Retinal pigment epithelial cell (primary cell): ENCODE measurements at regions not wholly inside any gene's neighbourhood (a gene's known extent, or its start where the extent isn't known, plus 50 kb on each side); places are given as distances from the start of the nearest gene placed in this dataset.

Experiments
- DNase-seq: peaks from one replicate; pipeline ENCODE4 v3.0.0-alpha.2; 2010; ENCODE audit warnings: low read depth
- H3K4me3 ChIP-seq: 2 replicates; pipeline ENCODE4 v1.5.1; 2011; ENCODE audit warnings: mild to moderate bottlenecking, low read length, control low read depth, moderate library complexity
- TF ChIP-seq, protein P1 (sequence below): conservative IDR thresholded peaks from 2 replicates; pipeline ENCODE4 v1.5.1; 2011; ENCODE audit warnings: low read depth, low read length, control low read depth, inconsistent platforms

DNA sequence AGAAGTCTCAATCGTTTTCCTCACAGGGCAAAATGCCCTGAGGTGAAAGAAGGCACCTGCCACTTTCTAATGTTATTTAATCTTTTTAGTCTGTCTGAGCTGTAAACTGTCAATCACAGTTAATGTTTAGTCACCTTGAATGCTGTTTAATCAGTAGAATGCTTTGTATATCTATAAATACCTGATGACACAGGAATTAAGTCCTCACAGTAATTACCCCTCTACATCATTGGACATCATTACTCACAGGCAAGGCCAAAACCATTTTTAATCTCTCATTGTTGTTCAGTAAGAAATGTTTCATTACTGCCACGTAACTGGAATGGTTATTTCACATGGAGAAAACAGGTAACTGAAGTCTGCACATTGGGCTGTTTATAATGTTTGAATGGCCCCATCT, 178.8 kb downstream of the EXOC5 start:
- no peak overlapping the region for H3K4me3 ChIP-seq
- TF ChIP-seq, protein P1, sequence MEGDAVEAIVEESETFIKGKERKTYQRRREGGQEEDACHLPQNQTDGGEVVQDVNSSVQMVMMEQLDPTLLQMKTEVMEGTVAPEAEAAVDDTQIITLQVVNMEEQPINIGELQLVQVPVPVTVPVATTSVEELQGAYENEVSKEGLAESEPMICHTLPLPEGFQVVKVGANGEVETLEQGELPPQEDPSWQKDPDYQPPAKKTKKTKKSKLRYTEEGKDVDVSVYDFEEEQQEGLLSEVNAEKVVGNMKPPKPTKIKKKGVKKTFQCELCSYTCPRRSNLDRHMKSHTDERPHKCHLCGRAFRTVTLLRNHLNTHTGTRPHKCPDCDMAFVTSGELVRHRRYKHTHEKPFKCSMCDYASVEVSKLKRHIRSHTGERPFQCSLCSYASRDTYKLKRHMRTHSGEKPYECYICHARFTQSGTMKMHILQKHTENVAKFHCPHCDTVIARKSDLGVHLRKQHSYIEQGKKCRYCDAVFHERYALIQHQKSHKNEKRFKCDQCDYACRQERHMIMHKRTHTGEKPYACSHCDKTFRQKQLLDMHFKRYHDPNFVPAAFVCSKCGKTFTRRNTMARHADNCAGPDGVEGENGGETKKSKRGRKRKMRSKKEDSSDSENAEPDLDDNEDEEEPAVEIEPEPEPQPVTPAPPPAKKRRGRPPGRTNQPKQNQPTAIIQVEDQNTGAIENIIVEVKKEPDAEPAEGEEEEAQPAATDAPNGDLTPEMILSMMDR = no peak
- DNase-seq = peak; percentile 92

DNA sequence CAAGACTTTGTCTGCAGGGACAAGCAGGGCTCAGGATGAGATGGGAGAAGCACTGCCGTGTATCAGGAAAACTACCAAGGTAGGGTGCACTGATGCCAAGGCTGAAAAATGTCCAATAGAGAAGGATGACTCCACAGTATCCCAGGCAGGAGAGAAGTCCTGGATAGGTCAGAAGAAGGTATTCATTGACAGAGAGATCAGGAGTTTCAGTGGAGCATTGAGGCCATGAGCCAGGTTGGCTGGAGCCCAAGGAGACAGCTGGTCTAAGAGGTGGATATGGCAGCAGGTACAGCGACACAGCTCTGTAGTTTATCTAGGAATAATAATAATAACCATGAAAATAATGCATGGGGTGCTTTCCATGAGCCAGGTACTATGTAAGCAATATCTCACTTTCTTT, 180.9 kb downstream of the EXOC5 start:
- no peak for DNase-seq
- no peak overlapping the region for H3K4me3 ChIP-seq
- TF ChIP-seq, protein P1 = no peak

DNA sequence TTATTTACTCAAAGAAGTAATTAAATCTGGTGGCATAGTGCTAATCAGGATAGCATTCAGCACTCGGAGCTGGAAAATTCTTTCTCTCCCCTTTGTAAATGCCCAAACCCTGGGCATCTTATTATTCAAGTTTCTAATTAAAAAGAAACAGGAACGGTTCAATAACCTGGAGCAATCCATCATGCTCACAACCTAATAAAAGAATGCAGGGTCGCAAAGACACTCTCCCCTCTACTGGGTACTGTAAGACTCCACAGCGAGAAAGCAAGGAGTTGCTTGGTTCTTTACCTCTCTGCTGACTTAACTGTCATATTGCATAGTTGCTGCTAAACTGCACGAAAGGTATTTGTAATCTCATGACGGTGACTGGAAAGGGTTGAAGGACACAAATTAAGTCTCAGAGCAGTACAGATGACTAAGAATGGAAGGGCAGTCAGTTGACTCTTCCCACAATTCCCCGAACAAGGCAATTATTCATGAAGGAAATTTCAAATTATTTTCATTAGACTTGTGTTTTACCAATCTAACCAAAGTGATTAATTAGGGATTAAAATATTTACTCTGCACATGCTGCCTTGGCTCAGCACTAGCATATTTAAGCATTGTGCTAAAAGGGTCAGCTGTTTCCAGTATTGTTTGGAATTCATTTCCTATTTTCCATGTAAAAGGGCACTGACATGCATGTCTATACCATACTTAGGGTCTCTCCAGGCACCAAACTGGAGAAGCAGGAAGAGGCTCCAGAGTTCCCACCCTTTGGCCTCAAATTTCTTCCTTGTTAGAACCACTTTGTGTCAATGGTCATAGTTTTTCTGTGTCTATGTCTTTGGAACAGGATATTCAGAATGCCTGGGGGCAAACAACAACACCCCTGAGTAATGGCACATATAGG, 182.2 kb downstream of the EXOC5 start:
- no peak overlapping the region for H3K4me3 ChIP-seq
- TF ChIP-seq, protein P1 = no peak
- peak; percentile 100 for DNase-seq

DNA sequence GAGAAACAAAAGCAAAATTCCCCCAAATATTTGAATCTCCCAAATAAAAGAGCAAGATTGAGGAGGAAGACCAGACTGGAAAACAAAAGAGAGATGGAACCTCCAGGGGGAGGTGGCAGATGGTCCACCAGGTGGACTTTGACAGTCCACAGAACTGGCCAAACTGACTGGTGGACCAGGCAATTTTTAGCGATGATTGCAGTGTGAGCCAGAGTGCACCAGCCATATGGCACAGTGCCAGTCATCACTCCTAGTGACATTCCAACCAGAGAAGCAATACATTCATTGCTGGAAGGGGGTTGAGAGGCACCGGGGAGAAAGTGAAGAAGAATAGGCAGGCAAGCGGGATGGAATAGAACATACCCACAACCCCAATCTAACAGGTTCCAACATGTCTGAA, 182.9 kb downstream of the EXOC5 start:
- H3K4me3 ChIP-seq = no peak overlapping the region
- DNase-seq = peak; percentile 75
- TF ChIP-seq, protein P1 = no peak

DNA sequence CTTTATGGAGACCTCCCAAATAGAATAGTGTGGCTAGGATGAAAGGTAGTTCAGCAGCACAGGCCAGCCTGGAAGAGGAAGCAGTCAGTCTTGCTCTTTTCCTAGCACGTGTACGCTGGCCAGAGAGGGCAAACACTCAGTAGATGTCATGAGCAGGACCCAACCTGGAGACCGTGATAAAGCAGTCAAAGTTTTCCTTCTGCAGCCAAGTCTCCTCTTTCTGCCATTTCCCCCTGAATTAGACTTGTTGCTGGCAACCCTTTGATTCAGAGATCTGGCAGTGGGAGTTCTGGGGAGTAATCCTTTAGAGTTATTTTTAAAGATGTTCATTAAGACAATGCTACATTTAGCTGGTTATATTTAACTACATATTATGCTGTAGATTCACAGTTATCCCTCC, 183.7 kb downstream of the EXOC5 start:
- no peak overlapping the region for H3K4me3 ChIP-seq
- TF ChIP-seq, protein P1 = no peak
- DNase-seq = no peak

DNA sequence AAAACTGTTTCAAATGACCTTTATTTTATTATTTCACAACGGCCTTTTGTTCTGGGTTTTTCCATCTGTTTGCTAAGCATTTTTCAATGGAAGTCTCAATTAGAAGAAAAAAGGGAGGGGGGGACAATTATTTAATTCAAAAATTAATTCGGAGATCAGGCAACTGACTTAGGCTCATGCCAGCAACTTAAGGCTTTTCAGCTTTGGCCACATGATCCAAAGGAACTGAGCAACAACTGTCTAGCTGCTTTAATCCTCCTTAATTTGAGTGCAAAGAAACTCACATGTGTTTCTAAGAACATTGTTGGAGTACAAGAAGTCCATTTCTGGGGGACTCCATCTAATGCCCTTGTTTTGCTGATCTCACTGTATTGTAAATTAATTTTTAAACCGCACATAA, 188.0 kb downstream of the EXOC5 start:
- peak; percentile 98 for DNase-seq
- H3K4me3 ChIP-seq = no peak overlapping the region
- TF ChIP-seq, protein P1 = no peak

DNA sequence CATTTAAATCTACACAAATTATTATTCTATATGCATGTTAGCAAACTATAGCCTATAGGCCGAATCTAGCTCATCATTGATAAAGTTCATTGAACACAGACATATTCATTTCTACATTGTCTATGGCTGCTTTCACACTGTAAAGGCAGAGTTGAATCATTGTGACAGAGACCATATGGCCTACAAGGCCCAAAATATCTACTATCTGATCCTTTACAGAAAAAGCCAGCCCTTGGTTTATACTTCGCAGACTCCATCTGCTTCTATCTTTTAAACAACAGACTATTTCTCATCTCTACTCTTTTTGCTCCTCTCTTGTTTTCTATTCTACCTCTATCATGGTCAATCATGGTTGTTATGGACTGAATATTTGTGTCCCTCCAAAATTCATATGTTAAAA, 190.7 kb downstream of the EXOC5 start:
- no peak overlapping the region for H3K4me3 ChIP-seq
- TF ChIP-seq, protein P1 = no peak
- no peak for DNase-seq
